GM23338 (cell line): ENCODE measurements at regions not wholly inside any gene's neighbourhood (a gene's known extent, or its start where the extent isn't known, plus 50 kb on each side); places are given as distances from the start of the nearest gene placed in this dataset.
A peak's percentile ranks its signal among the peaks of the same experiment; 100 is the strongest.

Experiments
- ATAC-seq: fragments of 200-7000 bp; cut with Tn5 transposase; 3 replicates; pipeline ENCODE4 v1.9.1; 2020
- DNase-seq: peaks from one replicate; pipeline ENCODE4 v3.0.0-alpha.2; 2015; ENCODE audit warnings: low spot score
- H2AFZ ChIP-seq: fragments of 200-600 bp; sonication (generic); 2 replicates; pipeline ENCODE4 v1.8.0; 2016; ENCODE audit warnings: antibody characterized with exemption, mild to moderate bottlenecking, moderate library complexity
- H3F3A ChIP-seq: fragments of 200-600 bp; sonication (generic); replicated peaks from 2 replicates; pipeline ENCODE4 v1.8.0; 2017; ENCODE audit warnings: antibody characterized with exemption, mixed run types, low read depth
- H3K27ac ChIP-seq: fragments of 200-600 bp; sonication (generic); 2 replicates; pipeline ENCODE4 v1.6.1; 2016; ENCODE audit warnings: low read depth
- H3K27me3 ChIP-seq: fragments of 200-600 bp; sonication (generic); 2 replicates; pipeline ENCODE4 v1.8.0; 2016; ENCODE audit warnings: mild to moderate bottlenecking, mixed run types, moderate library complexity; ENCODE audit not compliant: insufficient read depth
- H3K36me3 ChIP-seq: fragments of 200-600 bp; sonication (generic); 2 replicates; pipeline ENCODE4 v1.8.0; 2016; ENCODE audit warnings: mild to moderate bottlenecking; ENCODE audit not compliant: insufficient read depth
- H3K4me1 ChIP-seq: fragments of 200-600 bp; sonication (generic); 2 replicates; pipeline ENCODE4 v1.8.0; 2016; ENCODE audit warnings: mild to moderate bottlenecking, moderate library complexity; ENCODE audit not compliant: insufficient read depth
- H3K4me2 ChIP-seq: fragments of 200-600 bp; sonication (generic); 2 replicates; pipeline ENCODE4 v1.7.1; 2017; ENCODE audit warnings: mixed run types
- H3K4me3 ChIP-seq: fragments of 200-600 bp; sonication (generic); 2 replicates; pipeline ENCODE4 v1.6.1; 2016; ENCODE audit warnings: mixed run types
- H3K79me2 ChIP-seq: fragments of 200-600 bp; sonication (generic); replicated peaks from 2 replicates; pipeline ENCODE4 v1.8.0; 2017; ENCODE audit warnings: mild to moderate bottlenecking; ENCODE audit not compliant: insufficient read depth
- H3K9me2 ChIP-seq: fragments of 200-600 bp; sonication (generic); 2 replicates; pipeline ENCODE4 v1.8.0; 2017; ENCODE audit not compliant: insufficient read depth
- H4K20me1 ChIP-seq: fragments of 200-600 bp; sonication (generic); replicated peaks from 2 replicates; pipeline ENCODE4 v1.8.0; 2017; ENCODE audit warnings: mild to moderate bottlenecking; ENCODE audit not compliant: insufficient read depth
- H3K27ac Mint-ChIP-seq: 2 replicates; pipeline ENCODE4 v1.8.0; 2020; ENCODE audit warnings: inconsistent platforms, mild to moderate bottlenecking, moderate library complexity, mixed read lengths
- H3K27me3 Mint-ChIP-seq: 3 replicates; pipeline ENCODE4 v1.8.0; 2022; ENCODE audit warnings: low read depth, mild to moderate bottlenecking, moderate library complexity, mixed read lengths, inconsistent platforms; ENCODE audit not compliant: insufficient read depth, poor library complexity
- H3K36me3 Mint-ChIP-seq: 3 replicates; pipeline ENCODE4 v1.8.0; 2021; ENCODE audit warnings: low read depth, mild to moderate bottlenecking, inconsistent platforms, moderate library complexity, mixed read lengths
- H3K4me1 Mint-ChIP-seq: 3 replicates; pipeline ENCODE4 v1.8.0; 2020; ENCODE audit warnings: mild to moderate bottlenecking, inconsistent platforms, mixed read lengths
- H3K4me3 Mint-ChIP-seq: 3 replicates; pipeline ENCODE4 v1.8.0; 2021; ENCODE audit warnings: moderate library complexity, mild to moderate bottlenecking, inconsistent platforms, mixed read lengths
- H3K9me3 Mint-ChIP-seq: 3 replicates; pipeline ENCODE4 v1.8.0; 2020; ENCODE audit warnings: moderate library complexity, mild to moderate bottlenecking, inconsistent platforms, mixed read lengths
- CREB1 ChIP-seq: fragments of 250-450 bp; sonication (Bioruptor Pico); IDR thresholded peaks from 2 replicates; pipeline ENCODE4 v1.5.0; 2020; ENCODE audit warnings: low read depth, mild to moderate bottlenecking, moderate library complexity
- EZH2 ChIP-seq: fragments of 200-600 bp; sonication (generic); IDR thresholded peaks from one replicate; pipeline ENCODE4 v1.8.0; 2017; ENCODE audit warnings: antibody characterized with exemption, mild to moderate bottlenecking, low read depth; ENCODE audit not compliant: unreplicated experiment
- EZH2phosphoT487 ChIP-seq: fragments of 200-600 bp; sonication (generic); IDR thresholded peaks from one replicate; pipeline ENCODE4 v1.8.1; 2018; ENCODE audit warnings: antibody characterized with exemption; ENCODE audit not compliant: unreplicated experiment
- JUNB ChIP-seq: IDR thresholded peaks from one replicate; pipeline ENCODE4 v1.6.1; 2016; ENCODE audit warnings: antibody characterized with exemption; ENCODE audit not compliant: unreplicated experiment
- NANOG ChIP-seq: IDR thresholded peaks from 2 replicates; pipeline ENCODE4 v1.6.1; 2016; ENCODE audit warnings: antibody characterized with exemption, borderline replicate concordance
- POLR2AphosphoS5 ChIP-seq: IDR thresholded peaks from 2 replicates; pipeline ENCODE4 v1.6.1; 2016; ENCODE audit warnings: antibody characterized with exemption, low read depth
- REST ChIP-seq: IDR thresholded peaks from one replicate; pipeline ENCODE4 v1.6.1; 2018; ENCODE audit warnings: antibody characterized with exemption; ENCODE audit not compliant: unreplicated experiment
- STAT1 ChIP-seq: IDR thresholded peaks from one replicate; pipeline ENCODE4 v1.6.1; 2016; ENCODE audit warnings: antibody characterized with exemption; ENCODE audit not compliant: unreplicated experiment
- ZNF114 ChIP-seq: fragments of 250-450 bp; sonication (Bioruptor Pico); IDR thresholded peaks from 2 replicates; pipeline ENCODE4 v1.5.0; 2020; ENCODE audit warnings: mild to moderate bottlenecking, moderate library complexity
- ZNF331 ChIP-seq: fragments of 250-450 bp; sonication (Bioruptor Pico); IDR thresholded peaks from 2 replicates; pipeline ENCODE4 v1.5.0; 2020; ENCODE audit warnings: low read depth, mild to moderate bottlenecking, moderate library complexity
- TF ChIP-seq, protein P1 (sequence below): IDR thresholded peaks from 2 replicates; pipeline ENCODE4 v1.6.1; 2016; ENCODE audit warnings: antibody characterized with exemption
- TF ChIP-seq, protein P2 (sequence below), 2 experiments: fragments of 200-600 bp in 1 of 2; sonication (generic) in 1 of 2; conservative IDR thresholded peaks; 2 replicates each; pipeline versions ENCODE4 v1.5.1 to v1.6.1; 2016 to 2017; ENCODE audit warnings: antibody characterized with exemption in 2 of 2, low read depth in 2 of 2, mild to moderate bottlenecking in 2 of 2, moderate library complexity in 1 of 2

DNA sequence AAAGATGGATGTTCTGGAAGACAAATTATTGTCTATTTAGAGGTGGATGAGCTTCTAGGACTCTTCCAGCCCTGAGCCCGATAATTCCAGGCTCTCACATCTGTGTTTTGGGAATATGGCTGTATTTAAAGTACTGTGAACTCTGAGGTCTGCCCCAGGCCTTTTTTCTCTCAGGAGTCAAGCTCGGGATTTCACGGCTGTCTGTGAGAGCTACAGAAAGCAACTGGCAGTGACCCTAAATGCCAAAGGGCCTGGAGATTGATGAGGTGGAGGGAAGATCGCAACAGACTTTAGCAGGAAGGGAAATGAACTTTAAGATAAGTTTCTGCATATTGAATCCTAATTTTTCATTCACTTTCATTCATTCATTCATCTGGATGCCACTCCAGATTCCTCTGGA is 51.0 kb upstream of the COL13A1 start:
- DNase-seq (no peak), ATAC-seq (no peak)
- Mint-ChIP-seq H3K36me3 (no peaks in the 10 kb centered on the region), H3K4me3 (no peak overlapping the region), H3K4me1 (peaks cover 12% of the 10 kb centered on the region), H3K27me3 (peaks cover 14% of the 10 kb centered on the region), H3K27ac (no peak overlapping the region), H3K9me3 (no peaks in the 10 kb centered on the region)
- Histone ChIP-seq H3K9me2 (no peaks in the 10 kb centered on the region; the same call in 1 of the 2 replicates), H3K27me3 (no peaks in the 10 kb centered on the region), H3K4me2 (no peak overlapping the region), H3K27ac (no peak overlapping the region), H3K36me3 (no peaks in the 10 kb centered on the region), H3K4me3 (no peak overlapping the region), H3K4me1 (no peaks in the 10 kb centered on the region), H4K20me1 (no peaks in the 10 kb centered on the region), H2AFZ (no peak overlapping the region), H3K79me2 (no peaks in the 10 kb centered on the region), H3F3A (no peaks in the 10 kb centered on the region)
- TF ChIP-seq, protein P1, sequence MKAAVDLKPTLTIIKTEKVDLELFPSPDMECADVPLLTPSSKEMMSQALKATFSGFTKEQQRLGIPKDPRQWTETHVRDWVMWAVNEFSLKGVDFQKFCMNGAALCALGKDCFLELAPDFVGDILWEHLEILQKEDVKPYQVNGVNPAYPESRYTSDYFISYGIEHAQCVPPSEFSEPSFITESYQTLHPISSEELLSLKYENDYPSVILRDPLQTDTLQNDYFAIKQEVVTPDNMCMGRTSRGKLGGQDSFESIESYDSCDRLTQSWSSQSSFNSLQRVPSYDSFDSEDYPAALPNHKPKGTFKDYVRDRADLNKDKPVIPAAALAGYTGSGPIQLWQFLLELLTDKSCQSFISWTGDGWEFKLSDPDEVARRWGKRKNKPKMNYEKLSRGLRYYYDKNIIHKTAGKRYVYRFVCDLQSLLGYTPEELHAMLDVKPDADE: no peak

- H3K4me1 Mint-ChIP-seq: peaks cover 12% of the 10 kb centered on the region
- H3K4me3 Mint-ChIP-seq: no peak overlapping the region
- Histone ChIP-seq H2AFZ (no peak overlapping the region), H3K36me3 (no peaks in the 10 kb centered on the region), H4K20me1 (no peaks in the 10 kb centered on the region), H3K4me1 (no peaks in the 10 kb centered on the region), H3K27ac (no peak overlapping the region), H3K79me2 (no peaks in the 10 kb centered on the region), H3K9me2 (no peaks in the 10 kb centered on the region; the same call in 1 of the 2 replicates), H3K4me2 (no peak overlapping the region), H3K4me3 (no peak overlapping the region), H3F3A (no peaks in the 10 kb centered on the region), H3K27me3 (no peaks in the 10 kb centered on the region)
- H3K36me3 Mint-ChIP-seq: no peaks in the 10 kb centered on the region
- ATAC-seq: peak; percentile 49; the same call in 2 of the 3 replicates
- H3K27ac Mint-ChIP-seq: no peak overlapping the region
- H3K9me3 Mint-ChIP-seq: no peaks in the 10 kb centered on the region
- peaks cover 14% of the 10 kb centered on the region for H3K27me3 Mint-ChIP-seq
- DNase-seq: no peak
- TF ChIP-seq CREB1 (no peak), POLR2AphosphoS5 (no peak), REST (no peak), ZNF331 (CRISPR knock-in tag) (no peak), STAT1 (no peak), EZH2 (no peak), NANOG (no peak), ZNF114 (no peak), EZH2phosphoT487 (no peak), JUNB (no peak)
- TF ChIP-seq, protein P2, sequence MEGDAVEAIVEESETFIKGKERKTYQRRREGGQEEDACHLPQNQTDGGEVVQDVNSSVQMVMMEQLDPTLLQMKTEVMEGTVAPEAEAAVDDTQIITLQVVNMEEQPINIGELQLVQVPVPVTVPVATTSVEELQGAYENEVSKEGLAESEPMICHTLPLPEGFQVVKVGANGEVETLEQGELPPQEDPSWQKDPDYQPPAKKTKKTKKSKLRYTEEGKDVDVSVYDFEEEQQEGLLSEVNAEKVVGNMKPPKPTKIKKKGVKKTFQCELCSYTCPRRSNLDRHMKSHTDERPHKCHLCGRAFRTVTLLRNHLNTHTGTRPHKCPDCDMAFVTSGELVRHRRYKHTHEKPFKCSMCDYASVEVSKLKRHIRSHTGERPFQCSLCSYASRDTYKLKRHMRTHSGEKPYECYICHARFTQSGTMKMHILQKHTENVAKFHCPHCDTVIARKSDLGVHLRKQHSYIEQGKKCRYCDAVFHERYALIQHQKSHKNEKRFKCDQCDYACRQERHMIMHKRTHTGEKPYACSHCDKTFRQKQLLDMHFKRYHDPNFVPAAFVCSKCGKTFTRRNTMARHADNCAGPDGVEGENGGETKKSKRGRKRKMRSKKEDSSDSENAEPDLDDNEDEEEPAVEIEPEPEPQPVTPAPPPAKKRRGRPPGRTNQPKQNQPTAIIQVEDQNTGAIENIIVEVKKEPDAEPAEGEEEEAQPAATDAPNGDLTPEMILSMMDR (conservative IDR thresholded peaks at IDR 0.05; ENCODE audit: low read depth in 2 of 2): no peak
- TF ChIP-seq, protein P1: no peak
These were observed 50.5 kb upstream of the COL13A1 start for GRCh38 chr10:69751214-69751613.
